Uterus (tissue), 2 donors: ENCODE measurements at regions not wholly inside any gene's neighbourhood (a gene's known extent, or its start where the extent isn't known, plus 50 kb on each side); places are given as distances from the start of the nearest gene placed in this dataset.

Experiments used
- POLR2A ChIP-seq, 2 donors: fragments of 450-650 bp; IDR thresholded peaks; one replicate each; pipeline ENCODE4 v1.6.1; 2016; ENCODE audit warnings: antibody characterized with exemption in 2 of 2, mild to moderate bottlenecking in 1 of 2, moderate library complexity in 1 of 2
- TF ChIP-seq, protein P1 (sequence below), 4 experiments: fragments of 200-600 bp in 2 of 4; fragments of 450-650 bp in 2 of 4; sonication (generic) in 2 of 4; IDR thresholded peaks; one replicate each; pipeline ENCODE4 v1.5.1; 2016 to 2019; ENCODE audit warnings: antibody characterized with exemption in 4 of 4, mild to moderate bottlenecking in 2 of 4, moderate library complexity in 1 of 4

DNA sequence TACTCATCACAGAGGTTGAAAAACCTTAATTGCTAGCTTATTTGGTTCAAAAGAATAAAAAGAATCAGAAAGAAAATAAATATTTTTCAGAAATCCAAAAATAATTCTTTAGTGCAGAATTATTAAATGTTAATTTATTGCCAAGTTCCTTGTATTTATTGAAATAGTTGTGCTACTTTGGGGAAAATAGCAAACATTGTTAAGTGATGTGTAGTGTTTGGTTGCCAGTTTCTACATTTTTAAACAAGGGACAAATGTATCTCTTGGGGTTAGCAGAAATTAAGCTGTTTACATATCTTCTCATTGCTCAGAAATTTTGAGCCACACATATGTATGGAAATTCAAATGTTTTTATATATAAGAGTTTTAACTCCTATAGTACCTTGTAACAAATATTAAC lies 775.0 kb downstream of the USP25 start:
- TF ChIP-seq, protein P1, sequence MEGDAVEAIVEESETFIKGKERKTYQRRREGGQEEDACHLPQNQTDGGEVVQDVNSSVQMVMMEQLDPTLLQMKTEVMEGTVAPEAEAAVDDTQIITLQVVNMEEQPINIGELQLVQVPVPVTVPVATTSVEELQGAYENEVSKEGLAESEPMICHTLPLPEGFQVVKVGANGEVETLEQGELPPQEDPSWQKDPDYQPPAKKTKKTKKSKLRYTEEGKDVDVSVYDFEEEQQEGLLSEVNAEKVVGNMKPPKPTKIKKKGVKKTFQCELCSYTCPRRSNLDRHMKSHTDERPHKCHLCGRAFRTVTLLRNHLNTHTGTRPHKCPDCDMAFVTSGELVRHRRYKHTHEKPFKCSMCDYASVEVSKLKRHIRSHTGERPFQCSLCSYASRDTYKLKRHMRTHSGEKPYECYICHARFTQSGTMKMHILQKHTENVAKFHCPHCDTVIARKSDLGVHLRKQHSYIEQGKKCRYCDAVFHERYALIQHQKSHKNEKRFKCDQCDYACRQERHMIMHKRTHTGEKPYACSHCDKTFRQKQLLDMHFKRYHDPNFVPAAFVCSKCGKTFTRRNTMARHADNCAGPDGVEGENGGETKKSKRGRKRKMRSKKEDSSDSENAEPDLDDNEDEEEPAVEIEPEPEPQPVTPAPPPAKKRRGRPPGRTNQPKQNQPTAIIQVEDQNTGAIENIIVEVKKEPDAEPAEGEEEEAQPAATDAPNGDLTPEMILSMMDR (IDR thresholded peaks at IDR 0.05) = no peak
- no peak for TF ChIP-seq POLR2A (IDR thresholded peaks at IDR 0.05)
